8988T (cell line): ENCODE measurements at regions not wholly inside any gene's neighbourhood (a gene's known extent, or its start where the extent isn't known, plus 50 kb on each side); places are given as distances from the start of the nearest gene placed in this dataset.
A peak's percentile ranks its signal among the peaks of the same experiment; 100 is the strongest.

ENCODE experiments used
- DNase-seq: peaks from one replicate; pipeline ENCODE4 v3.0.0; 2011

DNA sequence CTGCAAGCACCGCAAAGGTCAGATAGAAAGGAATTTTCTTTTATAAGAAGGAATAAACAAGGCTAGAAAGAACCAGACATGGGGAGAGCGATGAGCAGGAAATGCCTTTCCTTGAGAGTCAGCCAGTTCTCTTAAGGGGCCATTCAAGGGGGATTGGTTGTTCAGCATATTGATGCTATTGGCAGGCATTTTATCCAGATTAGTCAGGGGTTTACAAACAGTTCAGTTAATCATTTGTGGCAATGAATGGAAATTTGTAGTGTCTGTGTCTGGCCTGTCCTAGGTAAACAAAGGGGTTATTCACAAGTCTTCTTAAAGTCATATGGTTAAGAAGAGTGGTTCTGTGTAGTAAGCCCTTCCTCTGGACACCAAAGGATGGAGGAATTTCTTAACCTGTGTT lies 184.7 kb upstream of the FRMPD4 start:
- peak; percentile 8 for DNase-seq

DNA sequence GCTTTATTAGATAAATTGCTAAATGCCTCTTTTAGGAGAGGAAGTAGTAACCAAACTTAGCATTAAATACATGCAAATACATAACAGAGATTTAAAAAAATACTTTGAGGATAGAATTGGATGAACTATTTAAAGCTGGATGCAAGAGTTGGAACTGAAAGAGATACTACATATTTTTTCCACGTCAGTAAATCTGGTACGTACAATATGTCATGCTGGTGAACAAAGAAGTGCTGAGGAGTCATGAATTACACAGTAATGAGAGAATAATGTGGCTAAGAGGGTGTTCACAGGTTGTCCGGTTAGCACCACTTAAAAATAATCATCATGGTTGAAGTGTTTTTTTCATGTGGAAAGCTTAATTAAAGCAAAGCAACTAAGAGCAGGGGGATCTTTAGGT lies 184.1 kb upstream of the FRMPD4 start:
- DNase-seq: no peak

DNA sequence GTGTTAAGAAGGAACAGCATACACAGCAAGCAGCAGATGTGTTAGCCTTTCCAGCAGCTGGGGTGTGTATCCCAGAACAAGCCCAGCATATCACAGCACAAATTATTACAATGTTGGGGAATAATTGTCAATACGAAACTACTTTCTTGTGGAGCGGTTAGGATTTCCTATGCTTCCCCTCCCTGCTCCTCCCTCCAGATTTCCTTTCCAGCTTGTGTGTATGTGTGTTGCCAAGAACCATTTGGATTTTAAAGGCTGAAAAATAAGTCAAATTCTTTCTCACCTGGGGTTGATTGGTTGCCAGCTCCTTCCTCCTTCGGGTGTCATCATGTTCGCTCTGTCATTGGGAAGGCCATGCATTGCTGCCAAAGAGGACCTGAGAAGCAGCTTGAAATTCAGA lies 178.2 kb upstream of the FRMPD4 start:
- DNase-seq: no peak

DNA sequence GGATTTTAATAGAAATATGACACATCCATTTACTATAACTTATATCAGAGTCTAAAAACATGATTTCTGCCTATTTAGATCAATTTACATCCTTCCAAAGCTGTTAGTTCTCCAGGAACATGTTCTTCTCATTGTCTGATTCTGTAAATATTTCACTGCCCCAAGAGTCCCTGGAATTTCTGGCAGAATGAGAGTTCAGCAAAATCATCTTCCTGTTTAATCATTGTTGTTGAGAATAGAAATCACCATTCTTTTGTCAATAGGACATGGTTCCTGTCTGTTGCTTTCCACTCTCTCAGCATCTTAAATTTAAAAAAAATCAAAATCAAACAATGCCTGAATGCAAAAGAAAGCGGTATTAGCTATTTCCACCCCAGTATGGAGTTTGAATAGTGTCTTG lies 172.8 kb upstream of the FRMPD4 start:
- DNase-seq: no peak

DNA sequence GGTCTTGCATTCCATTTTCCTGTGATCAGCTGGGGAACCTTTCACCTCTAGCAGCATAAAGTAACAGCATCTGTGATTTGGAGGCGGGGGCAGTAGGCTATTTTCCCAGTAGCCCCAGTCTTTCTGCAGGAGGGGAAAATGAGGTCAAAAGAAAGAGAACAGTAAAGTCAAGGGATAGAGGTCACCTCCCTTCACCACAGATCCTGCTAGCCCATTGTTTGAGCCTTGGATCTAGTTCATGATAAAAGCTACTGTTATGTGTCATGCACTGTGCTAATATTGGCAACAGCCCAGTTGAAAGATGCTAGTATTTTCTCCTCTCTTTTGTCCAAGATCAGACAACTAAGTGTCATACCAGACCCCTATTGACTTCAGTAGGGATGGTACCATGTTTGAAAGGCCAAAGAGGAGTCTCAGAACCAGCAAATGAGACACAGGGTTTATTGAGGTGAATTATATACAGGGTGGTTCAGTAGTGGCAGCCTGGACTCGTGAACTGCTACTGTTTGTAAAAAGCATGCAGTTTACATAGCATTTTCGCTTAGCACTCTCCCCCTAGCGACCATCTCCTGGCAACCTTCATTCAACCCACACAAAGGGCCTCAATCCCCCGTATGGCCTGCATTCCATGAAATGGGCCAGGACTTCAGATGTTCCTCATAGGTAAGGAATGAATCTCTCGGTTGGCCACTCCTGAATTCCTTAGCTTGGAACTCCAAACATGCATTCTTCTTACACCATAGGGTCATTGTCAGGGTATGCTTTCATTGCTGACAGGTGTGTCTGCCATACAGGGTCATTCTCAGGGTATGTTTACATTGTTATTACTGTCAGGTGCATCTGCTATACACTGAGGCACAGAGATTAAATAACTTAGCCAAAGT lies 170.0 kb upstream of the FRMPD4 start:
- DNase-seq: no peak

DNA sequence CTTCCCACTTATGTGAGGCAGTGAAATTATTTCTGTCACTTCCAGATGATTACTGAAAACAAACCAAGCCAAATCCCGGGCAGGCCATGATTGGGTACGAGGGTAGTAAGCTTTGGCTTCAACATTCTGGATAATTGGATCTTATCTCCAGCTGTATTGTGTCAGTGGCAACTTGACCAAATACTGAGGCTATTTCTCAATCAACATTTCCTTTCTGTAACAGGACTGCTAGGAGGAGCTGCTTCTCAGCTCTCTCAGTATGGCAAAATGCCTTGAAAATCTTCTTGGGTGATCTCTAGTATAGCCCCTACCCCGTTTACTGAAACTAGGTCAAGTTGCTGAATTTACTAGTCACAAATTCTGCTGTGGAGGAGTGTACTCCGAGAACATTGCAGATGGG lies 169.3 kb upstream of the FRMPD4 start:
- no peak for DNase-seq

DNA sequence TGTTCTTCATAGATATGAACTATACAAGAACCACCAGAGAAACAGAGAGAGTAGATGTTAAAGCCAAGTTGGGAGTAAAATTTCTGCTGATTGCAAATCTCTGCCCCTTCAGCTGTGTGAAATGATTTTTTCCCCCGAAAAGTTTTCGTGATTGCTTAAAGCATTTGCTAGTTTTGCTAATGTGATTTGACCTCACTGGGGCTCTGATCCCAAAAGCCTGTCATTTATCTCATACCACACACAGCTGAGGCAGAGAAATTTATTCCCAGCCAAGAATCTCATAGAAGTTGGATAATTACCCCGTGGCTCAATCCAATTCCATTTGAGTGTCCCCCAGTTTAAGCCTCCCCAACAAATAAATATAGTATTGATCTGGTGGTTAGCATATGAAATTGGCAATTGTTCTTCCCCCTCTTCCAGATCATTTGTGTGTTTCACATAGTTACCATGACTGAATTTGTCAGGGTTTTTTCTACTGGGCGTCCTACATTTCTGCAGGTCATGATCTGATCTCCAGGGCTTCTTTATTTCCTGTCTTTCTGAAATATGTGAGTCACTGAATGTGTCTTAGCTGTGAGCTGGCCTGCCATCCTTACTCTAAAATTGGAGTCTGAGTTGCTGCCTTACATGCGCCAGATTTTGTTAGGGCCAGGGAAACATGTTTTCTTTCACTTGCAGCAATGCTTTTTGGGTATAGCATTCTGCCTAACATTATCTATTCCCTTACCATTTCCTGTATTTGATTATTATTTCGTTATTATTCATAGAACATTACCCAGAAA lies 167.5 kb upstream of the FRMPD4 start:
- DNase-seq: no peak

DNA sequence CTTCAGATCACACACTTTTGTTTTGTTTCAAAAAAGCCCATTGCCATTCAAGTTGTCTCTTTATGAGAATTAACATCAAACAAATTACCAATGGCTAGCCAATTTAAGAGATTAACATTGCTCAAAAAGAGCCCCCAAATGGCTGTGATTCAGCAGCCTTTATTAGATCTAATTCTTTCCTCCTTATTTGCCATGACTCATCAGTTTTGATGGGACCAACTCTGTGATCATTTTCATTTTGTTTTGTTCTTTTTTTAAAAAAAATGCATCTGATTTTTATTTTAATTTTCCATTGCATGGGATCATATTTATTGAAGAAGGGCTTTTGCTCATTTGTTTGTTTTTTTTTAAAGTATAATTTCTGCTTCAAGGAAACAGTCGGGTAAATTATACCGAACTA lies 161.6 kb upstream of the FRMPD4 start:
- DNase-seq: no peak

DNA sequence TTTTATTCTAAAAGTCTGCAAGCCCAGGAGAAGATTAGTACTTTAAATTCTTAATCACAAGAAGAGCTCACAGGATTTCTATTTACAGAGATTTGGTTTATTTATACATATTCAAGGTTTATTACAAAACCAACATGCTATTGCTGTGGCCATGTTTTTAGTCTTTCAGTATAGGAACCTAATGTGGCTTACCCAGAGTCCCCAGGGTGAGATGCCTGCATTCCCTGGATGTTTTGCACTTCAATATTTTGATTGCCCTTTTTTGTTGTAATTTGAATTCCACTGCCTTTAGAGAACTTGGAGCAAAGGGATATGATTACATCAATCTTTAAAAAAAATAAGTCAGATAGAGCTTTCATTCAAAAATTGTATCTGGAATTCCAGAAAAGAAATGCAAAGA lies 146.0 kb upstream of the FRMPD4 start:
- no peak for DNase-seq

DNA sequence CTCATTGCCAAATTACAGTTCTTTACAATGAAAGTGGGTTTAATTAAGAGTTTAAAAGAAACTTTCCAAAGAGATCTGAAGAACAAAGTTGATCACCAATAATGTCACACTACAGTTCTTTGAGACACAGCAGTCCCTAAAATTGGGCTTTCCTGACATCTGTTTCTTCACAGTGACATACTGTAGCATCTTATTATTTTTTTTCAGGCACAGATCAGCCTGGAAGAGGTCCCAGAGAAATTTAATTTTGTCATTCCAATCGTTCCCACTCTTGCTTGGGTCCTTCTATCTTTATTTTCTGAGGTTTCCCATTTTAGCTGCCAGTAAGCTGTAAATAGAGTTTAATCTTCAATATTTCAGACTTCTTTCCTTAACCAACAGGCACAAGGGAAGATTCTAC lies 143.1 kb upstream of the FRMPD4 start:
- no peak for DNase-seq

DNA sequence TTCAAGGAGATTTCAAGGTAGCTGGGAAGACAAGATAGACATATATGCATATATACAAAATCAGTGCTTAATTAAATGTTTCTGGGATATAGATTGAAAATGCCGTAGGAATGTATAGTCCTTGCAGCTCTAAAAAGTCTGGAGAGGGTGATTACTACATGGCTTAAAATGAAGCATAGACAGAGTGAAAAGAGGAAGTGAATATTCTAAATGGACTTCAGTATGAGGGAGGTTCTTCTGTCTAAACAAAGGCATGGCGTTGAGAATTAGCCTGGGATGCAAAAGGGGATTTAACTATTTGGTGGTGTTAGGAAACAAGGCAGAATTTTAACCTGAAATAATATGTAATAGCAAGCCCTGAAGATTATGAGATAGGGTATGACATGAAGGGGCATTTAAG lies 141.5 kb upstream of the FRMPD4 start:
- DNase-seq: no peak

DNA sequence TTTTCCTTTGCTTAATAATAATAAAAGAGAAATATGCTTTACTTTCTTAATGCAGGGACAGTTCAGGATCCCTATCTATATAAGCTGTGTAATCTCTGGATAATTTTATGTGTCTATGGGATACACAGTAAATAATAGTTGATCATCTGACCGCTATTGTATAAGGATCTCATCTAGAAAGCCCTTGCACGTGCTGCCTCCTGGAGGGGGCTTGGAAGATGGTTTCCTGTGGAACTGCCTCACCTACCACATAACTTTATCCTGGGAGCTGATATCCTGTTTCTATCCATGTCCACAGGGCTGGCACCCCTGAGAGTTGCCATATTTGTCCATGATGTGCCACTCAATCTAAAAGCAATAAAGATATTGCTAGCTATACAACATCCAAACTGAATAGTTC lies 139.3 kb upstream of the FRMPD4 start:
- DNase-seq: no peak

DNA sequence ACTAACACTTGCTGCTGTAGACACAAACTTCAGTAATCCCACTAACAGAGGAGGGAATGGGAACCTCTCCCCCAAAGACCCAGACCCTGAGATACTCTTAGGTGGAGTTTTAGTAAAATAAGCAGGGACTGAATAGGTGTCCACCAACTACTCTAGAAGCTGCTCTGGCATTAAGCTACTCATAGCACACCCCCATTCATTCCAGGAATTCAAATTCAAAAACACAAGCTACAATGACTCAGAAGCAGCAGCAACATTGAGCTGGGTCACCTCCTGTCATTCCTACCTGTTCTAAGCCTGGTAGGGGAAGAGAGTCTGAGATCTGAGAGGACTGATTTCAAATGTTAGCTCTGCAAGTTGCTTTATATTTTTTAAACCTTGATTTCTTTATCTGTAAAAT lies 135.4 kb upstream of the FRMPD4 start:
- DNase-seq: no peak

DNA sequence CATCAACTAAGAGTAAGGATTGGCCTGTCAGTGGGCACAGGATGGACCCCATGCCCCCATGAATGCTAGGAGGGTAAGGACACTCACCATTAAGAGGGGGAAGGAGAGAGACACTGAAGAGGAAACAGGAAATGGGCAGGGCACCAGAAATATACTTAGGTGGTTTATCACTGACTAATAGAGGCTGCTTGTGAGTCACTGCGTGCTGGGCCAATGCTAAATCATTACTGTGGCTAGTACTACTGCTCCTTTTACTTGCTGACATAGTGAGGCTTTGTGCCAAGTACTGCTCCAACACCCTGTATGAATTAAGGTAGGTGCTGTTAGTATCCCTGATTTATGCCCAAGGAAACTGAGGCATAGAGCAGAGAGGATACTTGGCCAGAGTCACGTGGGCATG lies 130.4 kb upstream of the FRMPD4 start:
- no peak for DNase-seq

DNA sequence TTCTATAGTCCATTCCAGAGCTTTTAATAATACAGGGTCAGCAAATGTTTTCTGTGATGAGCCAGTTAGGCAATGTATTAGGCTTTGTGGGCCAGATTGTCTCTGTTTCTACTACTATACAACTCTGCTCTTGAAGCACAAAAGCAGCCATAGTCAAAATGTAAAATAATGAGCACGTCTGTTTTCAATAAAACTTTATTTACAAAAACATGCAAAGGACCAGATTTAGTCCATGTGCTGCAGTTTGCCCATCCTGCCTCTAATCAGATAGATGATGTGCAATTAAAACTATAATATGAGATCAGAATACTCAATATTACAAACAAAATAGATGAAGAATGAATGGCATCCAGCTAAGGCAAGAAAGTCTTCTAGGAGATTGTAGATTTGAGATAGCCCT lies 127.8 kb upstream of the FRMPD4 start:
- no peak for DNase-seq

DNA sequence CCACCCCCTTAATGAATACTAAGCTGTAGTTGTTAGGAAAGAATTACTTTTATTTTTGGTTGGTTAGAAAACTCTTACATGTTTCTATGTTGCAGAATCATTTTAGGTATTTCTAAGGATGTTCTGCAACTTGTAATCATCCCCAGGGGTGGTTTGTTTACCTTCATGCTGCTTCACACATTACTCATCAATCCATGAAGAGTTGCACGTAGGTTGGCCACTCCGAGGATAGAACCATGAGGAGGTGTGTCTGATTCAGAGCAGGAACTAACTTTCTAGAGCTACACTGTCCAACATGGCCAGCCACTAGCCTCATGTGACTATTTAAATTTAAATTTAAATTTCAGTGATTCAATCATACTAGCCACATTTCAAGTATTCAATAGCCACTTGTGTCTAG lies 127.2 kb upstream of the FRMPD4 start:
- no peak for DNase-seq

DNA sequence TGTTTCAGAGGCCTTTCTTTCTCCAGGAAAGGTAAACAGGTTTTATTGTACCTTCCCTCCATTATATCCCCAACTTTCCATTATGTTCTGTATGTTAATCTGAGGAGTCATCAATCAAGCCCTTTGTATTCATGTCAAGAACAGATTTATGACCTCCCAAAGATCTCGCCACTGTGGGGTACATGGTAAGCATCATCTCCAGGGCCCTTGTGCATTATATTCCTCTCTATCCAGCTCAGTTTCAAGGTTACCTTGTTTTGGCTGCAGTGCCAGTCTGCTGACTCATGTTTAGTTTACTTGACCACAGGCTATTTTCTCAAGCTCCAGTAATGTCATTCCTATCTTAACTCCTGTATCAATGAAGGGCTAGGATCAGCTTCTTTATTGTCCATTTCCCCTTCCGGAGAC lies 125.1 kb upstream of the FRMPD4 start:
- no peak for DNase-seq

DNA sequence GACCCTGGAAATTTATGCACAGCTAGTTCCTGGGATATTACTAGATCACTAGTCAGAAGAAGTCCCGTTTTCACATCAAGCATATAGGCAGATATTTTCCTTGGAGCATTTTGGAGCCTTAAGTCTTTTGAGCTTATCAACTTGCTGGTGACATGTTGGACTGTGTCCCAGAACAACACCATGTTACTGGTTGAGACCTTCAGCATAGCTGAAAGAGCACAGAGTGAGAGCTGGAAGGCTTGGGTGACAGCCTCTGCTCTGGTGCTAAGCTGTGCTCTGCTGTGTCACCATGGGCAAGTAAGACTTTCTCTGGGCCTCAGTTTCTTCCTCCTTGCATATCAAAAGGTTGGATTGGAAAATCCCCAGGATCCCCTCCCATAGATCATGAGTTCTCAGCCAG lies 116.6 kb upstream of the FRMPD4 start:
- DNase-seq: no peak

DNA sequence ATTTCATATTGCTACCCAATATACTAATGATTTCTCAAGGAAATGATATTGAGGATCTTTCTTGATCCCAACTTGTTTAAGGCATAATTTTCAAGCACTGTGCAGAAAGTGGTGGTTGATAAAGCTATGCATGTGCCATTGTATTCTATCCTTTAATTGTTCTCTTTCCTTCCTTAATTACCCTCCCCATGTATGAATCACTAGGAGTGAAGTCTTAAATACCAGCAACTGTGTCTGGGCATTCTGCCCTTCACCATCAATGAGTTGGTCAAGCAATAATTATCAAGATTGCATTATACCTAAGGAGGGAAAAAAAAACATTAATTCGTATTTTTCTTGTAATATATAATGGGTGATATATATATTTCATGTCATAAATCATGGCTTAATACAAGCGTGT lies 111.8 kb upstream of the FRMPD4 start:
- DNase-seq: no peak

DNA sequence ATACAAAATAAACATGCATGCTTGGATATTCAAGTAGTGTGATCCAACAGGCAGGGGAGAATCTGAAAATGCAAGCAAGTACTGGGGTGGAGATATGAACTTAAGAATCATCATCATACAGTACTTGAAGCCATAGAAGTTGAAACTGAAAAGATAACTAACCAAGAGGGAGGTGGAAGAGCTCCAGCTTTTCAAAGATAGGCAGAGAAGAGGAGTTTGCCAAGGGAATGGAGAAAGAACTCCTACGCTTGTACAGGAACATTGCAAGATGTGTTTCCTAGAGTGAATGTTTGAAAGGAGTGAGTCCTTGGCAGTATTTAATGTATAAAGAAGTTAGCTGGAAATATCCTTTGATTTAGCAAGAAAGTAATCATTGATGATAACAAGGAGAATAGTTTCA lies 106.2 kb upstream of the FRMPD4 start:
- DNase-seq: no peak

DNA sequence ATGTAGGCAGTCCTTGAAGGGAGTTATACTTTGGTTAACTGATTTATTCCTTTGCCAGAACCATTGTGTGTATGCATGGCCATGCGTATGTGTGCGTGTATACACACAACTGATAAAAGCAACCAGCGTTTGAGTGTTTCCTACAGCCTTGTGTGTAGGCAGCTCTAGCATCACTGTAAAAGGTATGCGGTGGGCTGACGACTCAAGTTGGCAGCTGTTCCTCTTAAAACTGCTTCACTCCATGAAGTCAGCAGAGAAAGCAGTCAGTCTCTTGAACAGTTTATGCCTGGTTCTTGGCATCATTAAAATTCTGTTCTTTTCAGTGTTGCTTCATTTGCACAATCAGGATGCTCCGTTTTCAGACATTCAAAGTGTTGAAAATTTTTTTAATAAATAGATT lies 103.5 kb upstream of the FRMPD4 start:
- no peak for DNase-seq

DNA sequence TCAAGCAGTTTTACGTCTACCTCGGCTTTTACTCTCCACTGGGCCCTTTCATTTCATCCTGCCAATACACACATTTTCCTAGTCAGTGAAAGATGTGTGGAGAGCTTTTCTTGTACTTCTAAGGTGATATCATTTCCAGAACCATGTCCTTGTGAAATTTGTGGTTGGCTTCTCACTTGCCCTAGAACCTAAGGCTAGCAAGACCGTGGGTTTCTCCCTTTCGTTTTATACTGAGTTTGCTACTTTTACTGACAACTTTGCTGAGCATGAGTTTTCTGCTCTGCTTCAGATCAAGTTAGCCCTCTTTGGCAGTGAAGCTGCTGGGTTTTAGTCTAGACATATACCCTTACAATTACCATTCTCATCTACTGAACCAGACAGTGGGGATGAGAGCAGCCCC lies 95.7 kb upstream of the FRMPD4 start:
- DNase-seq: no peak

DNA sequence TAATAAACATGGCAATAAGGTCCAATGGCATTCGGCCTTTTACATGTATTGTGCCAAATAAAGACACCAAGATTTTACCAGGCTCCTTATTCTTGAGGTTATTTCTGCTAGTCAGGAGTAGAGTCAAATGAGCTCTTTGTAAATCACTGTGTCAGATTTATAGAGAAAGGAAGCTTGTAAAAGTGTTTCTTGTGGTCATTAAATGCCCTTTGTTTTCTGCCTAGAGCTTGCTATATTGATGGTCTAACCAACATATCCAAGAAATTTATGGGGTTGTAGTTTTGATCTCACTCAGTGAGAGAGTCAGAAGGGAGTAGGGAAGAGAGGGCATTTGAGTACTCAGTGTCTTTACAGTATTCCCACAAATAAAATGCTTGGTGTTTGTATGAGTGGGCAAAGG lies 86.2 kb upstream of the FRMPD4 start:
- no peak for DNase-seq

DNA sequence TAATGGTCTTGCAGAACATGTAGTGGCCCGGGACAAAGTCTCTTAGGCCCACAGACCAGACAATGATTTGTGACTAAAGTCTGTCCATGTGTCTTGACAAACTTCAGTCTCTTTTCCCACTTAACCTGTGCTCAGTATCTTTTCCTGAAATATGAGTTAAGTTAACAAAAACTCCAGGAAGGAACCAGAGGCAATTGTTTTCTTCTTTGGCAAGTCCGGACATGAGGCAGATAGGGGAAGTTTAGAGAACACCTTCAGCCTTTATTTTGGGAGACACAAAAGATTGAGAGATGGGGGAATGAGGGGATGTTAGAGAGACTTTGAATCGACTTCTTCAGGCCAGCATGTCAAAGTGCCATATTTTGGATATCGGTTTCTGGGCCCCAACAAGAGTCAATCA lies 80.2 kb upstream of the FRMPD4 start:
- DNase-seq: no peak
